ENCODE measurements at regions not wholly inside any gene's neighbourhood (a gene's known extent, or its start where the extent isn't known, plus 50 kb on each side); places are given as distances from the start of the nearest gene placed in this dataset.
A peak's percentile ranks its signal among the peaks of the same experiment; 100 is the strongest.
"Not testable (repeated sequence)": the region's sequence is repeated elsewhere in the genome, so short reads cannot be mapped to it uniquely, and the experiment has no call there.

GRCh38 chr3:31102196-31102879 is 207.9 kb upstream of the GADL1 start:
- peak in 1 of 2 experiments; percentile 7 for DNase-seq

- no peak for DNase-seq
Measured at GRCh38 chr3:31103181-31103580, 208.7 kb upstream of the GADL1 start.

DNA sequence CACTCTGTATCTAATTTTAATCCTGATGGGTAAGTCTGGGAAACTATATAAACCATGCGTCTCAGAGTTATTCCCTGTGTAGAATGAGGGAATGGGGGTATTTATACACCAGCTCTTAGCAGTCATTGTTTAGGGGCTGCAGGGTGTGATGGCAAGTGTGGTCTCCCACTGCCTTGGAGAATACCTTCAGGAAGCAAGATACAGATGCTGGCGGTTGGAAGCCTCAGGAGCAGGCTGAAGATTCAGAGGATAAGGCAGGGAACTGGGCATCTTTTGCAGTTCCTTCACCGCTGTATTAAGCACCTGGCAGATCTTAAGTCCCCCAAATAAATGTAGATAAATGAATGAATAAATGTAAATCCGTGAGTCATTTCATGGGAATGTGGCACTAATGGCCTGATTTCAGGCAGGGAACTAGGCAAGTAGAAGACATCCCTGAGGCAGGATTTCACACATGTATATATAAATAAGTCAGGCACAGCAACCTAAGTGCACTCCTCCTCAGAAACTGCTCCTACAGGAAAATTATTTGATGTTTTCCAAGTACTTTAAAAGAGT is 209.2 kb upstream of the GADL1 start:
- no peak for DNase-seq

- no peak for DNase-seq
Measured at GRCh38 chr3:31105011-31105410, 210.6 kb upstream of the GADL1 start.

DNA sequence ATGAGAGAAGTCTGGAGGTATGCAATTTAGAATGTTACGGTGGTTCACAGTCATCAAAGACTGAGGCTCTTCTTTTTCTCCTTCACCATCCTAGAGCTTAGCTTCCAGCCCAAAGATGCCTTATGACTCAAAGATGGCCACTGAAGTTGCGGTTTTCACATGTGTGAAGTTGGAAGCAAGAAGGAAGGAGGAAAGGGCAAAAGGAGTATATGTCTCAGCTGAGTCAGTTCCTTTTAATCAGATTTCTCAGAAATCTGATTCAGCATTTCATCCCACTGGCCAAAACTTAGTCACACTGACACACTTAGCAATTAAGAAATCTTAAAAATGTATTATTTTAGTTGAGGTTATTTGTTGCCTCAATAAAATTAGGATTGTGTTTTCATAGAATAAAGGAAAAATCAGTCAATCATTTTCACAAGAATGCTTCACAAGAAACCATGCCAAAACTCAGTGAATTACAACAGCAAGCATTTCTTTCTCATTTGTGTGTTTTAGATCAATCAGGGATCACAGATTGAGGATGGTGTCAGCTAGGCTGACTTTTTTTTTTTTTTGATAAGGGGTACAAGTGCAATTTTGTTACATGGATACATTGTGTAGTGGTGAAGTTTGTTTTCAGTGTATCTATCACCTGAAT is 211.1 kb upstream of the GADL1 start:
- peak in 1 of 2 experiments; percentile 20 for DNase-seq

GRCh38 chr3:31106204-31106603 is 211.7 kb upstream of the GADL1 start:
- DNase-seq, result no peak

- no peak for DNase-seq
Measured at GRCh38 chr3:31106912-31107311, 212.5 kb upstream of the GADL1 start.

GRCh38 chr3:31114929-31115283 is 220.4 kb upstream of the GADL1 start:
- no peak for DNase-seq

GRCh38 chr3:31115531-31115930 is 221.1 kb upstream of the GADL1 start:
- DNase-seq, result not testable (repeated sequence)

- no peak for DNase-seq
Measured at GRCh38 chr3:31116651-31117050, 222.2 kb upstream of the GADL1 start.

DNA sequence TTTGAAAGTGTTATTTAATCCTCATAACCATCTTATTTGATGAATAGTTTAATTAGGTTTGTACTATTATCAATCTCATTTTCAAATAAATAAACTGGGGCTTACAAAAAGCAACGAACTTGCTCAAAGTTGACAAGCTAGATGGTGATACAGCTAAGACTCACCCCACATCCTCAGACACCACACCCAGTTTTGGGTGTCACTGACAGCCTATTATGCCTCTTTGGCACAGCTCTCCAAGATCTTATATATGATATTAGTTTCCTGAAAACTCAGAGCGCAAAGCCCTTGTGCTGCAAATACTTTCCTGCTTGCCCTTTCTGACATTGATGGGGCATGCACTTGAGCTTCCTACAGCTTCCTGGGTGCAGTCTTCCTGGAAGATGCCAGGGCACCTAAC is 223.4 kb upstream of the GADL1 start:
- no peak for DNase-seq

- DNase-seq, result no peak
Measured at GRCh38 chr3:31124373-31124772, 229.9 kb upstream of the GADL1 start.

DNA sequence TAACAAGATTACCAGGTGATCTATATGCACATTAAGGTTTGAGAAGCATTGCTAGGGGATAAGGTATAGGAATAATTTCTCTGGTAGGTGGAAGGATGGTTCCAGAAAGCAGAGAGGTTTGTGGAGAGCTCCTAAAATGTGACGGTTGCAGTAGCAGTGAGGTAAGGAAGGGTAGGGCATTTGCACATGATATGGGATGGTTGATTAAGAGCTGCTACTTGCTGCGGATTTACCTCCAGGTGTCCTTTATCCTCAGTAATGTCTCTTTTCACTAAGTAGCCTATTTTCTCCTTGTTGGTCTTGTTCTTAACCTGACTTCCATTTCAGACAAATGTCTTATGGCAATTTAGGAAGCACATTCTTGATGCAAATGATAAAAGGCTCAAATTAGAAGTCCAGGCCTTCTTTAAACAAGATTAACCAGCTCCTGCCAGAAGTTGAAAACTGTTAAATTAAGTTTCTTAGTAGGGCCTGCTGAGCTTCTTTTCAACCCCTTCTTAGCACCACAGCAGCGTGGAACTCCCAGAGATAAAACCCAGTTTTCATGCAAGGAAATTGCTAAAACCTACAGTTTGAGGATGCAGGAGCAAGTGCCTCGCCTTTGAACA is 231.1 kb upstream of the GADL1 start:
- DNase-seq, result no peak

DNA sequence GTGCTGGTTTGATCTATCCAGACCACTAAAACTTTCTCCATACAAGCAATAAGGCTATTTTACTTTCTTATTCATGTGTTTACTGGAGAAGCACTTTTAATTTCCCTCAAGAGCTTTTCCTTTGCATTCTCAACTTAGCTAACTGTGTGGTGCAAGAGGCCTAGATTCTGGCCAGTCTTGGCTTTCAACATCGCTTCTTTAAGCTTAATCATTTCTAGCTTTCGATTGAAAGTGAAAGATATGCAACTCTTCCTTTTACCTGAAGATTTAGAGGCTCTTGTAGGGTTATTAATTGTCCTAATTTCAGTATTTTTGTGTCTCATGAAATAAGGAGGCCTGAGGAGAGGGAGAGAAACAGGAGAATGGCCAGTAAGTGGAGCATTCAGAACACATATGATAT is 234.8 kb upstream of the GADL1 start:
- no peak for DNase-seq

- no peak for DNase-seq
Measured at GRCh38 chr3:31132132-31132769, 237.8 kb upstream of the GADL1 start.

GRCh38 chr3:31133541-31133940 is 239.1 kb upstream of the GADL1 start:
- no peak for DNase-seq

DNA sequence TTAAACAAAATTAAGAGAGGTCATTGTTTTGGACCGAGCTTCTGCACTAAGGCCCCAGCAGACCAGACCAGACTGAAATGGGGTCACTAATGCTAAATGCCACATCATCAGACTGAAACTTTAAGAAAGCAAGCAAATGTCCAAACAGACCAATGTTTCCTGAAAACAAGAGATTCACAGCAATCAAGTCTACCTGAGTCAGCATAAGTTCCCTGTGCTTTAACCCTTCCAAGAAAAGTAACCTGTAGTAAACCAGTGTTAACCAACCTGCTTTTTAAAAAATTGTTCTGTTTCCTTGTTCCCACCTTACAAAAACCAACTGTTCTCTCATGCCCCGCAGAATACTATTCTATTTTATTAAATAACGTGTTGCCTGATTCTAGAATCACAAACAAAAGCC is 241.1 kb upstream of the GADL1 start:
- no peak for DNase-seq

- no peak for DNase-seq
Measured at GRCh38 chr3:31137718-31138465, 243.4 kb upstream of the GADL1 start.

GRCh38 chr3:31140470-31140869 is 246.0 kb upstream of the GADL1 start:
- DNase-seq, result no peak

DNA sequence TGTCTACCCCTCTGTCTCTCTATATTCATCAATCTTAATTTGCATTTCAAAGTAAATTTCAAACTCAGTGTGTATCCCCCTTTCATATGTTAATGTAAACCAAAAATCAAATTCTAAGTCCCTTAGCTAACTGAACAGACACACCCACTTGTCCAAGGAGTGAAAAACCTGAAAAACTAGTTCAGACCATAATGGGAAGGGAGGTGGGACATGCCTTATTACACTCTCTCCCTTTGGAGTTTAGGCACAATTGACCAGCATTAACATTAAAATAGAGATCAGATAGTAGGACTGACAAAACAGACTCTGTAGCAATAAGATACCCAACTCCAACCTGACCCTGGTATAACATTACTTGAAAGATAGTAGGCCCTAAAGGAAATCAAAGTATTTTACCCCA is 247.7 kb upstream of the GADL1 start:
- no peak for DNase-seq

DNA sequence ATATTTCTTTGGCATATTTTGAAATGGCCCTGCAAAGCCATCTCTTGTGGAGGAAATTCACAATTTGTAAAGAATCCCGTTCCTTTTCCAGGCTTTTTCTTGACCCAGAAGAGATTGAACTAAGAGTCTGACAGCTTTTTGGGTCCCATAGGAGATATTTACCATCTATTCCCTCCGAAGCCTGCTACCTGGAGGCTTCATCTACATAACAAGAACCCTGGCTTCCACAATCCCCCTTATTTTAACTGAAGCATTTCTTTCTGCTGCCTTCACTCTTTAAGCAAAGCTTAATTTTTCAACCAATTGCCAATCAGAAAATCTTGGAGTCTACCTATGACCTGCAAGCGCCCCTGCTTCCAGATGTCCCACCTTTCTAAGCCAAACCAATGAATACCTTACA is 248.1 kb upstream of the GADL1 start:
- DNase-seq, result no peak

GRCh38 chr3:31145062-31145461 is 250.6 kb upstream of the GADL1 start:
- DNase-seq, result no peak

DNA sequence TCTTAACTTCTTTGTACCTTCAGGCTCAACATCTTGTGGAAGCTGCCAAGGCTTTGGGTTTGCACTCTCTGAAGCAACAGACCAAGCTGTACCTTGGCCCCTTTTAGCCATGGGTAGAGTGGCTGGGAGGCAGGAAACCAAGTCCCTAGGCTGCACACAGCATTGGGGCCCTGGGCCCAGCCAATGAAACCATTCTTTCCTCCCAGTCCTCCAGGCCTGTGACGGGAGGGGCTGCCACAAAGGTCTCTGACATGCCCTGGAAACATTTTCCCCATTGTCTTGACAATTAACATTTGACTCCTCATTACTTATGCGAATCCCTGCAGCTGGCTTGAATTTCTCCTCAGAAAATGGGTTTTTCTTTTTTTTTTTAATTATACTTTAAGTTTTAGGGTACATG is 253.1 kb upstream of the GADL1 start:
- no peak for DNase-seq

Measured in stimulated activated CD4-positive, alpha-beta T cell treated with anti-CD3 and anti-CD28 coated beads, Interleukin-4, amount 100 ng/mL, for 4 hours (primary cell).